PC-9 (cell line): ENCODE measurements at regions not wholly inside any gene's neighbourhood (a gene's known extent, or its start where the extent isn't known, plus 50 kb on each side); places are given as distances from the start of the nearest gene placed in this dataset.

Source experiments
- CTCF ChIP-seq: fragments of 200-600 bp; sonication (generic); conservative IDR thresholded peaks from 2 replicates; pipeline ENCODE4 v1.6.1; 2017; ENCODE audit warnings: mixed run types, antibody characterized with exemption, mild to moderate bottlenecking, moderate library complexity
- EZH2 ChIP-seq: fragments of 200-600 bp; sonication (generic); IDR thresholded peaks from 2 replicates; pipeline ENCODE4 v1.8.0; 2017; ENCODE audit warnings: antibody characterized with exemption, low read depth

GRCh38 chr11:15341587-15341986 lies 226.9 kb downstream of the INSC start:
- no peak for TF ChIP-seq CTCF
- no peak for TF ChIP-seq EZH2
